BE2C (cell line): ENCODE measurements at regions not wholly inside any gene's neighbourhood (a gene's known extent, or its start where the extent isn't known, plus 50 kb on each side); places are given as distances from the start of the nearest gene placed in this dataset.

Experiments
- DNase-seq: peaks from one replicate; pipeline ENCODE4 v3.0.0-alpha.2; 2020
- H3K27me3 ChIP-seq: fragments of 250-450 bp; sonication (Bioruptor Pico); 2 replicates; pipeline ENCODE4 v1.5.1; 2020; ENCODE audit warnings: mild to moderate bottlenecking
- H3K36me3 ChIP-seq: fragments of 250-450 bp; sonication (Bioruptor Pico); 2 replicates; pipeline ENCODE4 v1.5.1; 2020; ENCODE audit warnings: mild to moderate bottlenecking
- H3K4me1 ChIP-seq: fragments of 250-450 bp; sonication (Bioruptor Pico); 2 replicates; pipeline ENCODE4 v1.5.1; 2020
- H3K4me3 ChIP-seq: 2 replicates; pipeline ENCODE4 v1.5.1; 2011; ENCODE audit warnings: low read depth, low read length
- H3K9me3 ChIP-seq: fragments of 250-450 bp; sonication (Bioruptor Pico); 2 replicates; pipeline ENCODE4 v1.5.1; 2020
- CTCF ChIP-seq: IDR thresholded peaks from 2 replicates; pipeline ENCODE4 v1.5.1; 2012; ENCODE audit warnings: mild to moderate bottlenecking, low read depth, low read length

- Histone ChIP-seq H3K4me3 (no peak overlapping the region), H3K4me1 (no peaks in the 10 kb centered on the region), H3K9me3 (no peaks in the 10 kb centered on the region), H3K36me3 (no peaks in the 10 kb centered on the region), H3K27me3 (no peaks in the 10 kb centered on the region)
- TF ChIP-seq CTCF: no peak
- no peak for DNase-seq
Measured at GRCh38 chr20:2231701-2232100, 64.1 kb upstream of the TGM3 start.

- DNase-seq: no peak
- H3K36me3 ChIP-seq: no peaks in the 10 kb centered on the region
- no peaks in the 10 kb centered on the region for H3K27me3 ChIP-seq
- no peak overlapping the region for H3K4me3 ChIP-seq
- TF ChIP-seq CTCF: no peak
- H3K9me3 ChIP-seq: no peaks in the 10 kb centered on the region
- H3K4me1 ChIP-seq: no peaks in the 10 kb centered on the region
Measured at GRCh38 chr20:2234598-2235191, 61.1 kb upstream of the TGM3 start.

- Histone ChIP-seq H3K4me3 (no peak overlapping the region), H3K4me1 (no peaks in the 10 kb centered on the region), H3K27me3 (no peaks in the 10 kb centered on the region), H3K9me3 (no peaks in the 10 kb centered on the region), H3K36me3 (no peaks in the 10 kb centered on the region)
- no peak for TF ChIP-seq CTCF
- no peak for DNase-seq
Measured at GRCh38 chr20:2236256-2236655, 59.5 kb upstream of the TGM3 start.

- DNase-seq: no peak
- Histone ChIP-seq H3K9me3 (no peaks in the 10 kb centered on the region), H3K27me3 (no peaks in the 10 kb centered on the region), H3K4me1 (no peaks in the 10 kb centered on the region), H3K4me3 (no peak overlapping the region), H3K36me3 (no peaks in the 10 kb centered on the region)
- no peak for TF ChIP-seq CTCF
Measured at GRCh38 chr20:2237059-2237458, 58.7 kb upstream of the TGM3 start.

GRCh38 chr20:2238601-2239000 lies 57.2 kb upstream of the TGM3 start:
- H3K36me3 ChIP-seq: no peaks in the 10 kb centered on the region
- no peaks in the 10 kb centered on the region for H3K4me1 ChIP-seq
- no peaks in the 10 kb centered on the region for H3K27me3 ChIP-seq
- no peak for DNase-seq
- no peak for TF ChIP-seq CTCF
- no peaks in the 10 kb centered on the region for H3K9me3 ChIP-seq
- H3K4me3 ChIP-seq: no peak overlapping the region

GRCh38 chr20:2240835-2241234 lies 55.0 kb upstream of the TGM3 start:
- Histone ChIP-seq H3K9me3 (no peaks in the 10 kb centered on the region), H3K27me3 (no peaks in the 10 kb centered on the region), H3K4me3 (no peak overlapping the region), H3K36me3 (no peaks in the 10 kb centered on the region), H3K4me1 (no peaks in the 10 kb centered on the region)
- no peak for TF ChIP-seq CTCF
- no peak for DNase-seq
